Pancreas (tissue), 10 donors: ENCODE measurements at regions not wholly inside any gene's neighbourhood (a gene's known extent, or its start where the extent isn't known, plus 50 kb on each side); places are given as distances from the start of the nearest gene placed in this dataset.

Experiments used
- ATAC-seq, 4 donors: fragments of 200-7000 bp; cut with Tn5 transposase; one replicate each; pipeline versions ENCODE4 v1.8.0 to v1.9.1; 2020; ENCODE audit warnings: mild to moderate bottlenecking in 4 of 4, moderate library complexity in 4 of 4
- DNase-seq, 6 donors: peaks; one replicate each; pipeline ENCODE4 v3.0.0-alpha.2; 2020
- FAIRE-seq: peaks from 2 replicates; lab custom pipeline; 2012; peaks lifted over from hg19 to GRCh38; lab: Jason Lieb, UNC
- H3K27ac ChIP-seq, 4 donors: fragments of 200-600 bp; sonication (generic); 1 replicate in 3 of 4; 2 replicates in 1 of 4; pipeline versions ENCODE4 v1.5.0 to v1.8.0; 2020
- H3K27me3 ChIP-seq, 4 donors: fragments of 200-600 bp; one replicate each; pipeline ENCODE4 v1.8.0; 2021
- H3K36me3 ChIP-seq, 3 donors: fragments of 200-600 bp; sonication (generic) in 1 of 3; one replicate each; pipeline versions ENCODE4 v1.5.0 to v1.8.0; 2020 to 2021
- H3K4me1 ChIP-seq, 3 donors: fragments of 200-600 bp; one replicate each; pipeline ENCODE4 v1.8.0; 2021
- H3K4me3 ChIP-seq, 4 donors: fragments of 200-600 bp; sonication (generic) in 2 of 4; one replicate each; pipeline versions ENCODE4 v1.5.0 to v1.8.0; 2020 to 2021
- H3K9me3 ChIP-seq, 4 donors: fragments of 200-600 bp; one replicate each; pipeline ENCODE4 v1.8.0; 2021
- CTCF ChIP-seq, 4 donors: fragments of 200-600 bp; sonication (generic) in 3 of 4; IDR thresholded peaks; one replicate each; pipeline versions ENCODE4 v1.5.0 to v1.8.0; 2021; ENCODE audit warnings: antibody characterized with exemption in 4 of 4
- WGBS, 2 donors: extraction: QIAGEN DNeasy Blood & Tissue Kit; methylation state at CpG; one replicate each; pipeline ENCODE4 v1.1.7; 2013; 5-methylcytosine and 5-hydroxymethylcytosine counted together
- intact Hi-C, 3 donors: fragments of 100-400 bp; cut with DNase I; formaldehyde crosslinking; loops; one replicate each; pipeline versions ENCODE4 v1.11.1 to v1.14.2; 2022
- donor health status: healthy with polysubstance abuse.
- donor health status: DM: no; HTN: no; CAD: no; lungs with moderate emphysema.
- donor health status: DM: no; HTN: no; CAD: no.
- donor health status: control.
- donor health status: control.
- donor health status: Bipolar disorder and iron deficiency.
- donor health status: DM: yes; HTN: yes; CAD: no.
- donor health status: DM: no; HTN: no; CAD: no.
- donor health status: DM: no; HTN: no; CAD: no.
- donor health status: DM: yes; HTN: yes; CAD: no.

- H3K4me1 ChIP-seq = no peaks in the 10 kb centered on the region
- WGBS, 2 donors = 90 to 91% methylated on average over 7 of the region's 7 CpGs
- no peaks in the 10 kb centered on the region for H3K36me3 ChIP-seq
- no peak for FAIRE-seq
- no peaks in the 10 kb centered on the region for H3K9me3 ChIP-seq
- intact Hi-C loops = no loop called here
- H3K27ac ChIP-seq = no peak overlapping the region
- H3K4me3 ChIP-seq = no peak overlapping the region
- no peak for ATAC-seq
- DNase-seq = no peak
- no peaks in the 10 kb centered on the region for H3K27me3 ChIP-seq
- TF ChIP-seq CTCF (IDR thresholded peaks at IDR 0.05) = no peak
Observed at GRCh38 chr1:79974659-79975058, 968.1 kb upstream of the ADGRL4 start.

GRCh38 chr1:79969886-79970285 is 963.4 kb upstream of the ADGRL4 start:
- no peak for FAIRE-seq

GRCh38 chr1:79966438-79966837 is 959.9 kb upstream of the ADGRL4 start:
- ATAC-seq (no peak), FAIRE-seq (no peak), DNase-seq (no peak)
- H3K4me3 ChIP-seq = no peak overlapping the region
- H3K4me1 ChIP-seq = no peaks in the 10 kb centered on the region
- H3K36me3 ChIP-seq = no peaks in the 10 kb centered on the region
- no peaks in the 10 kb centered on the region for H3K9me3 ChIP-seq
- TF ChIP-seq CTCF (IDR thresholded peaks at IDR 0.05) = no peak
- WGBS, 2 donors = 47 to 66% methylated on average over 2 of the region's 2 CpGs
- H3K27ac ChIP-seq = no peak overlapping the region
- intact Hi-C loops = no loop called here
- no peaks in the 10 kb centered on the region for H3K27me3 ChIP-seq

More at GRCh38 chr1:79969886-79970285, 963.4 kb upstream of the ADGRL4 start:
- 49 to 69% methylated on average over 2 of the region's 2 CpGs for WGBS, 2 donors
- no peaks in the 10 kb centered on the region for H3K4me1 ChIP-seq
- ATAC-seq (no peak), DNase-seq (no peak)
- no peak for TF ChIP-seq CTCF (IDR thresholded peaks at IDR 0.05)
- no peak overlapping the region for H3K27ac ChIP-seq
- no peaks in the 10 kb centered on the region for H3K9me3 ChIP-seq
- H3K27me3 ChIP-seq = no peaks in the 10 kb centered on the region
- intact Hi-C loops = no loop called here
- no peak overlapping the region for H3K4me3 ChIP-seq
- no peaks in the 10 kb centered on the region for H3K36me3 ChIP-seq

GRCh38 chr1:79959635-79960034 is 953.1 kb upstream of the ADGRL4 start:
- no peak for ATAC-seq
- Histone ChIP-seq H3K27ac (no peak overlapping the region), H3K36me3 (no peaks in the 10 kb centered on the region), H3K9me3 (no peaks in the 10 kb centered on the region), H3K27me3 (no peaks in the 10 kb centered on the region), H3K4me1 (no peaks in the 10 kb centered on the region), H3K4me3 (no peak overlapping the region)
- 80 to 87% methylated on average over 1 of the region's 1 CpG for WGBS, 2 donors
- intact Hi-C loops = no loop called here
- FAIRE-seq = no peak
- TF ChIP-seq CTCF (IDR thresholded peaks at IDR 0.05) = no peak
- DNase-seq = no peak

GRCh38 chr1:79955966-79956365 is 949.4 kb upstream of the ADGRL4 start:
- no peaks in the 10 kb centered on the region for H3K27me3 ChIP-seq
- no peak for DNase-seq
- no peak for ATAC-seq
- no peak overlapping the region for H3K27ac ChIP-seq
- WGBS, 2 donors = 63 to 70% methylated on average over 1 of the region's 1 CpG
- intact Hi-C loops = no loop called here
- no peaks in the 10 kb centered on the region for H3K9me3 ChIP-seq
- H3K4me1 ChIP-seq = no peaks in the 10 kb centered on the region
- no peak overlapping the region for H3K4me3 ChIP-seq
- no peaks in the 10 kb centered on the region for H3K36me3 ChIP-seq
- no peak for TF ChIP-seq CTCF (IDR thresholded peaks at IDR 0.05)
- no peak for FAIRE-seq
